Testis (tissue), 2 donors: ENCODE measurements at regions not wholly inside any gene's neighbourhood (a gene's known extent, or its start where the extent isn't known, plus 50 kb on each side); places are given as distances from the start of the nearest gene placed in this dataset.

Source experiments
- CTCF ChIP-seq, 3 experiments: fragments of 450-650 bp in 2 of 3; fragments of 200-600 bp in 1 of 3; sonication (generic) in 1 of 3; IDR thresholded peaks; one replicate each; pipeline ENCODE4 v1.5.1; 2016 to 2019; ENCODE audit warnings: antibody characterized with exemption in 3 of 3, mild to moderate bottlenecking in 2 of 3, moderate library complexity in 1 of 3
- POLR2A ChIP-seq: fragments of 450-650 bp; IDR thresholded peaks from one replicate; pipeline ENCODE4 v1.6.1; 2017; ENCODE audit warnings: antibody characterized with exemption, mild to moderate bottlenecking, moderate library complexity

DNA sequence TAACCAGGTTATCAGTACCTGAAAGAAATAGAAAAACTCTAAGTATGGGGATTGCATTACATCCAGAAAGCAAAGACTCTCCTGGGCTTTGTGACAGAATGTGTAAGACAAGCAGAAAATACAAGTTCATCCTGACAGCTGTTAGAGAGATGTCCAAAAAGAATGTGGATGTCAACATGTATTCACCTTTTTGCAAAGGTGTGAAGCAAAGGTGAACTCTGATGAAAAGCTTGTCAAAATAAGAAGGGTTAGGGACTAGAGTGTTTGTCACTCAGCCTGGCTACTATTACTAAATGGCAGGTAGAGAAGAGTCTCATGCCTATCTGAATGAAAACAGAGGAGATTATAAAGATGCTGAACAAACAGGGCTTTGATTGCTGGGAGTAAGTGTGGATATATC is 527.6 kb upstream of the CA10 start:
- TF ChIP-seq CTCF (IDR thresholded peaks at IDR 0.05) (no peak), POLR2A (no peak)
